ENCODE measurements at regions not wholly inside any gene's neighbourhood (a gene's known extent, or its start where the extent isn't known, plus 50 kb on each side); places are given as distances from the start of the nearest gene placed in this dataset.

GRCh38 chr1:88275259-88275862 lies 408.7 kb upstream of the PKN2 start:
- H3K4me1 Mint-ChIP-seq, result no peaks in the 10 kb centered on the region
- H3K4me1 ChIP-seq (ENCODE audit: control insufficient read depth in 1 of 2, insufficient read depth in 2 of 2, low read length in 2 of 2), result no peaks in the 10 kb centered on the region
- DNase-seq, result no peak
- H3K4me3 Mint-ChIP-seq, result no peak overlapping the region
- no peak overlapping the region for H2AFZ ChIP-seq (ENCODE audit: insufficient read depth, low read depth, low read length, poor library complexity, severe bottlenecking)
- TF ChIP-seq, protein P1, sequence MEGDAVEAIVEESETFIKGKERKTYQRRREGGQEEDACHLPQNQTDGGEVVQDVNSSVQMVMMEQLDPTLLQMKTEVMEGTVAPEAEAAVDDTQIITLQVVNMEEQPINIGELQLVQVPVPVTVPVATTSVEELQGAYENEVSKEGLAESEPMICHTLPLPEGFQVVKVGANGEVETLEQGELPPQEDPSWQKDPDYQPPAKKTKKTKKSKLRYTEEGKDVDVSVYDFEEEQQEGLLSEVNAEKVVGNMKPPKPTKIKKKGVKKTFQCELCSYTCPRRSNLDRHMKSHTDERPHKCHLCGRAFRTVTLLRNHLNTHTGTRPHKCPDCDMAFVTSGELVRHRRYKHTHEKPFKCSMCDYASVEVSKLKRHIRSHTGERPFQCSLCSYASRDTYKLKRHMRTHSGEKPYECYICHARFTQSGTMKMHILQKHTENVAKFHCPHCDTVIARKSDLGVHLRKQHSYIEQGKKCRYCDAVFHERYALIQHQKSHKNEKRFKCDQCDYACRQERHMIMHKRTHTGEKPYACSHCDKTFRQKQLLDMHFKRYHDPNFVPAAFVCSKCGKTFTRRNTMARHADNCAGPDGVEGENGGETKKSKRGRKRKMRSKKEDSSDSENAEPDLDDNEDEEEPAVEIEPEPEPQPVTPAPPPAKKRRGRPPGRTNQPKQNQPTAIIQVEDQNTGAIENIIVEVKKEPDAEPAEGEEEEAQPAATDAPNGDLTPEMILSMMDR (IDR thresholded peaks at IDR 0.05), result no peak
- H3K27ac ChIP-seq (ENCODE audit: low read depth in 1 of 2, low read length in 2 of 2), result no peak overlapping the region
- no peaks in the 10 kb centered on the region for H3K79me2 ChIP-seq (ENCODE audit: insufficient read depth, low read length)
- no peak overlapping the region for H3K4me3 ChIP-seq (replicated peaks in 1 of 3; ENCODE audit: low read depth in 2 of 3, low read length in 3 of 3)
- intact Hi-C loops (cut with micrococcal nuclease), result no loop called here
- no peaks in the 10 kb centered on the region for H3K9me3 ChIP-seq (replicated peaks in 1 of 2; ENCODE audit: control insufficient read depth in 1 of 2, insufficient read depth in 1 of 2, low read length in 2 of 2)
- H3K36me3 Mint-ChIP-seq, result no peaks in the 10 kb centered on the region
- no CpG with 5 or more reads among the region's 3 CpGs for WGBS (ENCODE audit: insufficient coverage)
- H3K9me3 Mint-ChIP-seq, result peaks cover 0 to 8% (median 3%) of the 10 kb centered on the region in 7 donors
- H4K20me1 ChIP-seq (ENCODE audit: insufficient read depth, low read length), result no peaks in the 10 kb centered on the region
- no peak overlapping the region for H3K9ac ChIP-seq (ENCODE audit: insufficient read depth, low read length, poor library complexity, severe bottlenecking)
- H3K27me3 ChIP-seq (ENCODE audit: control insufficient read depth in 2 of 2, insufficient read depth in 2 of 2, low read length in 2 of 2), result no peaks in the 10 kb centered on the region
- no peak overlapping the region for H3K4me2 ChIP-seq (replicated peaks; ENCODE audit: extremely low read depth, low read length, poor library complexity, severe bottlenecking)
- H3K27me3 Mint-ChIP-seq (ENCODE audit: low read depth in 3 of 3), result peaks cover 0 to 2% (median 1%) of the 10 kb centered on the region in 3 donors
- H3K27ac Mint-ChIP-seq, result no peak overlapping the region
- H3K36me3 ChIP-seq (replicated peaks in 1 of 2; ENCODE audit: control insufficient read depth in 1 of 2, insufficient read depth in 2 of 2, low read length in 2 of 2), result no peaks in the 10 kb centered on the region

- no peak overlapping the region for H3K4me3 ChIP-seq (replicated peaks in 1 of 3; ENCODE audit: low read depth in 2 of 3, low read length in 3 of 3)
- Mint-ChIP-seq H3K9me3 (peaks cover 0 to 8% (median 3%) of the 10 kb centered on the region in 7 donors), H3K4me1 (no peaks in the 10 kb centered on the region), H3K36me3 (no peaks in the 10 kb centered on the region), H3K27ac (no peak overlapping the region), H3K27me3 (ENCODE audit: low read depth in 3 of 3) (peaks cover 0 to 2% (median 1%) of the 10 kb centered on the region in 3 donors), H3K4me3 (no peak overlapping the region)
- H3K27ac ChIP-seq (ENCODE audit: low read depth in 1 of 2, low read length in 2 of 2), result no peak overlapping the region
- TF ChIP-seq, protein P1 (IDR thresholded peaks at IDR 0.05), result no peak
- no peak overlapping the region for H3K4me2 ChIP-seq (replicated peaks; ENCODE audit: extremely low read depth, low read length, poor library complexity, severe bottlenecking)
- H3K79me2 ChIP-seq (ENCODE audit: insufficient read depth, low read length), result no peaks in the 10 kb centered on the region
- no peaks in the 10 kb centered on the region for H3K4me1 ChIP-seq (ENCODE audit: control insufficient read depth in 1 of 2, insufficient read depth in 2 of 2, low read length in 2 of 2)
- H3K9me3 ChIP-seq (replicated peaks in 1 of 2; ENCODE audit: control insufficient read depth in 1 of 2, insufficient read depth in 1 of 2, low read length in 2 of 2), result no peaks in the 10 kb centered on the region
- no peak for DNase-seq
- H3K36me3 ChIP-seq (replicated peaks in 1 of 2; ENCODE audit: control insufficient read depth in 1 of 2, insufficient read depth in 2 of 2, low read length in 2 of 2), result no peaks in the 10 kb centered on the region
- no peaks in the 10 kb centered on the region for H3K27me3 ChIP-seq (ENCODE audit: control insufficient read depth in 2 of 2, insufficient read depth in 2 of 2, low read length in 2 of 2)
- WGBS (ENCODE audit: insufficient coverage), result 0% methylated on average over 1 of the region's 4 CpGs
- no peak overlapping the region for H3K9ac ChIP-seq (ENCODE audit: insufficient read depth, low read length, poor library complexity, severe bottlenecking)
- intact Hi-C loops (cut with micrococcal nuclease), result no loop called here
- H4K20me1 ChIP-seq (ENCODE audit: insufficient read depth, low read length), result no peaks in the 10 kb centered on the region
- no peak overlapping the region for H2AFZ ChIP-seq (ENCODE audit: insufficient read depth, low read depth, low read length, poor library complexity, severe bottlenecking)
These were observed 407.9 kb upstream of the PKN2 start for GRCh38 chr1:88276163-88276562.

Data from CD14-positive monocyte (primary cell).